HCT116 (cell line): ENCODE measurements at regions not wholly inside any gene's neighbourhood (a gene's known extent, or its start where the extent isn't known, plus 50 kb on each side); places are given as distances from the start of the nearest gene placed in this dataset.

ENCODE experiments used
- ATAC-seq: fragments of 200-7000 bp; cut with Tn5 transposase; 2 replicates; pipeline ENCODE4 v1.9.1; 2020; ENCODE audit warnings: mild to moderate bottlenecking, moderate library complexity
- BruUV-seq: library from RNA; stranded (reverse); fragments of 400-500 nt; replicated peaks from 2 replicates; lab custom pipeline; 2021; lab: Mats Ljungman, UMichigan
- CTCF ChIA-PET: fragments of 300-600 bp; sonication (Branson Sonifier 250); formaldehyde crosslinking; loops from one replicate; lab custom pipeline; 2021; ENCODE audit warnings: antibody characterized with exemption; lab: Charles Lee
- POLR2A ChIA-PET: fragments of 300-600, 350-600 bp; sonication (Branson Sonifier 250); formaldehyde crosslinking; loops from one replicate; lab custom pipeline; 2021; ENCODE audit warnings: antibody characterized with exemption; lab: Charles Lee
- RAD21 ChIA-PET, 2 experiments: fragments of 300-600 bp; sonication (Branson Sonifier 250); formaldehyde crosslinking; loops; one replicate each; lab custom pipeline; 2023; ENCODE audit warnings: low total read pairs in 2 of 2; ENCODE audit not compliant: uncharacterized antibody in 2 of 2, unreplicated experiment in 2 of 2, low non-redundant PET in 1 of 2; lab: Charles Lee
- DNase-seq: peaks from one replicate; pipeline ENCODE4 v3.0.0-alpha.2; 2010; ENCODE audit warnings: low read depth, low spot score
- H2AFZ ChIP-seq: fragments of 200-600 bp; shearing (Covaris generic), sonication (generic); 2 replicates; pipeline ENCODE4 v1.6.1; 2017; ENCODE audit warnings: low read depth, mixed run types, mixed read lengths, antibody characterized with exemption, low read length; ENCODE audit not compliant: poor library complexity, severe bottlenecking
- H3K27ac ChIP-seq: 2 replicates; pipeline ENCODE4 v1.5.1; 2012; ENCODE audit warnings: low read depth, low read length
- H3K27me3 ChIP-seq: fragments of 200-600 bp; sonication (generic); 2 replicates; pipeline ENCODE4 v1.6.1; 2016; ENCODE audit warnings: mixed run types, low read length, mixed read lengths; ENCODE audit not compliant: insufficient read depth
- H3K36me3 ChIP-seq, 2 experiments: fragments of 200-500 bp in 1 of 2; fragments of 200-600 bp in 1 of 2; sonication (Bioruptor generic) in 1 of 2; sonication (generic) in 1 of 2; 2 replicates each; pipeline versions ENCODE4 v1.5.1 to v1.6.1; 2014 to 2016; ENCODE audit warnings: low read length in 2 of 2, inconsistent platforms in 1 of 2, mixed read lengths in 1 of 2, mixed run types in 1 of 2; ENCODE audit not compliant: insufficient read depth in 2 of 2, control insufficient read depth in 1 of 2
- H3K4me1 ChIP-seq, 2 experiments: fragments of 200-600 bp in 1 of 2; sonication (generic) in 1 of 2; 2 replicates each; pipeline versions ENCODE4 v1.5.1 to v1.6.1; 2012 to 2017; ENCODE audit warnings: low read length in 2 of 2, inconsistent platforms in 1 of 2, mild to moderate bottlenecking in 1 of 2, mixed read lengths in 1 of 2, mixed run types in 1 of 2, moderate library complexity in 1 of 2; ENCODE audit not compliant: insufficient read depth in 2 of 2, control insufficient read depth in 1 of 2
- H3K4me2 ChIP-seq: fragments of 200-600 bp; sonication (generic); 2 replicates; pipeline ENCODE4 v1.6.1; 2017; ENCODE audit warnings: mixed run types, low read length, mixed read lengths
- H3K4me3 ChIP-seq, 2 experiments: fragments of 200-600 bp in 1 of 2; sonication (generic) in 1 of 2; replicated peaks in 1 of 2; 2 replicates each; pipeline ENCODE4 v1.5.1; 2011 to 2016; ENCODE audit warnings: low read length in 2 of 2, control low read depth in 1 of 2, low read depth in 1 of 2, mild to moderate bottlenecking in 1 of 2, mixed read lengths in 1 of 2, mixed run types in 1 of 2
- H3K79me2 ChIP-seq: fragments of 200-600 bp; sonication (generic); 2 replicates; pipeline ENCODE4 v1.6.1; 2017; ENCODE audit warnings: mild to moderate bottlenecking, mixed run types, low read length, moderate library complexity, mixed read lengths; ENCODE audit not compliant: insufficient read depth
- H3K9ac ChIP-seq: fragments of 200-600 bp; sonication (generic); 2 replicates; pipeline ENCODE4 v1.6.1; 2016; ENCODE audit warnings: low read length, mixed read lengths
- H3K9me2 ChIP-seq: fragments of 200-600 bp; sonication (generic), shearing (Covaris generic); 2 replicates; pipeline ENCODE4 v1.6.1; 2017; ENCODE audit warnings: mixed run types, mild to moderate bottlenecking, moderate library complexity; ENCODE audit not compliant: insufficient read depth
- H3K9me3 ChIP-seq, 2 experiments: fragments of 200-500 bp in 1 of 2; fragments of 200-600 bp in 1 of 2; sonication (Bioruptor generic) in 1 of 2; sonication (generic) in 1 of 2; 2 replicates each; pipeline ENCODE4 v1.6.1; 2014 to 2017; ENCODE audit warnings: low read length in 2 of 2, mixed read lengths in 2 of 2, inconsistent platforms in 1 of 2, low read depth in 1 of 2, mild to moderate bottlenecking in 1 of 2, mixed run types in 1 of 2, moderate library complexity in 1 of 2; ENCODE audit not compliant: control insufficient read depth in 1 of 2, insufficient read depth in 1 of 2
- H4K20me1 ChIP-seq: fragments of 200-600 bp; sonication (generic), shearing (Covaris generic); 2 replicates; pipeline ENCODE4 v1.6.1; 2017; ENCODE audit warnings: mixed run types, mild to moderate bottlenecking, moderate library complexity; ENCODE audit not compliant: insufficient read depth
- CBX3 ChIP-seq: IDR thresholded peaks from 2 replicates; pipeline ENCODE4 v1.6.1; 2012; ENCODE audit warnings: low read depth
- CTCF ChIP-seq, 3 experiments: fragments of 200-600 bp in 1 of 3; sonication (generic) in 1 of 3; IDR thresholded peaks in 2 of 3; conservative IDR thresholded peaks in 1 of 3; 2 replicates each; pipeline ENCODE4 v1.5.1; 2012 to 2017; ENCODE audit warnings: low read depth in 2 of 3, low read length in 2 of 3, antibody characterized with exemption in 1 of 3, borderline replicate concordance in 1 of 3, control low read depth in 1 of 3, mild to moderate bottlenecking in 1 of 3, mixed read lengths in 1 of 3, mixed run types in 1 of 3, moderate library complexity in 1 of 3; ENCODE audit not compliant: insufficient read depth in 1 of 3
- ELF1 ChIP-seq: IDR thresholded peaks from 2 replicates; pipeline ENCODE4 v1.6.1; 2012; ENCODE audit warnings: low read depth, borderline replicate concordance
- EZH2 ChIP-seq: fragments of 200-600 bp; sonication (generic); IDR thresholded peaks from 2 replicates; pipeline ENCODE4 v1.6.1; 2017; ENCODE audit warnings: antibody characterized with exemption, mixed run types
- FOSL1 ChIP-seq: IDR thresholded peaks from 2 replicates; pipeline ENCODE4 v1.6.1; 2012; ENCODE audit warnings: low read depth
- JUND ChIP-seq: IDR thresholded peaks from 2 replicates; pipeline ENCODE4 v1.6.1; 2012
- MAX ChIP-seq: IDR thresholded peaks from 2 replicates; pipeline ENCODE4 v1.6.1; 2012
- RAD21 ChIP-seq: IDR thresholded peaks from 2 replicates; pipeline ENCODE4 v1.6.1; 2012; ENCODE audit warnings: low read depth, mild to moderate bottlenecking
- SIN3A ChIP-seq: IDR thresholded peaks from 2 replicates; pipeline ENCODE4 v1.6.1; 2012; ENCODE audit warnings: low read depth
- SP1 ChIP-seq: IDR thresholded peaks from 2 replicates; pipeline ENCODE4 v1.6.1; 2012; ENCODE audit warnings: low read depth
- SRF ChIP-seq: IDR thresholded peaks from 2 replicates; pipeline ENCODE4 v1.6.1; 2012; ENCODE audit warnings: low read depth
- TCF7L2 ChIP-seq: IDR thresholded peaks from 2 replicates; pipeline ENCODE4 v1.7.0; 2011; ENCODE audit warnings: borderline replicate concordance, inconsistent platforms; ENCODE audit not compliant: insufficient read depth, insufficient read length; ENCODE audit errors: extremely low read depth
- YY1 ChIP-seq: IDR thresholded peaks from 2 replicates; pipeline ENCODE4 v1.6.1; 2011; ENCODE audit warnings: low read length, low read depth, moderate library complexity, mild to moderate bottlenecking; ENCODE audit not compliant: insufficient replicate concordance; ENCODE audit errors: extremely low read depth
- ZBTB33 ChIP-seq: IDR thresholded peaks from 2 replicates; pipeline ENCODE4 v1.6.1; 2011; ENCODE audit warnings: mild to moderate bottlenecking, low read length, moderate library complexity; ENCODE audit not compliant: insufficient replicate concordance; ENCODE audit errors: extremely low read depth
- ZFX ChIP-seq: fragments of 450-650 bp; IDR thresholded peaks from 2 replicates; pipeline ENCODE4 v1.6.1; 2017
- ZNF274 ChIP-seq: fragments of 200-500 bp; sonication (Bioruptor generic); IDR thresholded peaks from 2 replicates; pipeline ENCODE4 v1.6.1; 2014; ENCODE audit warnings: mild to moderate bottlenecking, low read depth, low read length, inconsistent platforms
- intact Hi-C: fragments of 100-400 bp; cut with micrococcal nuclease; formaldehyde crosslinking; loops from 2 replicates; pipeline ENCODE4 v1.10.0; 2022

GRCh38 chrX:116292183-116292582 lies 121.6 kb downstream of the AGTR2 start:
- Histone ChIP-seq H3K79me2 (no peaks in the 10 kb centered on the region), H3K4me3 (no peak overlapping the region), H3K9me2 (no peaks in the 10 kb centered on the region), H3K27ac (no peak overlapping the region), H3K27me3 (no peaks in the 10 kb centered on the region), H2AFZ (no peak overlapping the region), H3K9ac (no peak overlapping the region), H4K20me1 (no peaks in the 10 kb centered on the region), H3K4me1 (no peaks in the 10 kb centered on the region; a peak in 1 of 4 replicates), H3K4me2 (no peak overlapping the region), H3K36me3 (no peaks in the 10 kb centered on the region), H3K9me3 (no peaks in the 10 kb centered on the region)
- intact Hi-C loops: no loop called here
- DNase-seq: no peak
- TF ChIP-seq RAD21 (no peak), ZNF274 (no peak), EZH2 (no peak), SRF (no peak), ELF1 (no peak), ZBTB33 (no peak), JUND (no peak), ZFX (no peak), FOSL1 (no peak)
- ATAC-seq: no peak
- BruUV-seq: no TSS peak
- RAD21 ChIA-PET: no interaction called here
- CTCF ChIA-PET: no interaction called here
- POLR2A ChIA-PET: no interaction called here

GRCh38 chrX:116298956-116299355 lies 128.4 kb downstream of the AGTR2 start:
- no TSS peak for BruUV-seq
- POLR2A ChIA-PET: no interaction called here
- no peak for TF ChIP-seq MAX
- no peak for TF ChIP-seq CTCF (IDR thresholded peaks at IDR 0.05 in 2 of 3, conservative IDR thresholded peaks at IDR 0.05 in 1 of 3; ENCODE audit: borderline replicate concordance in 1 of 3, insufficient read depth in 1 of 3, low read depth in 2 of 3, low read length in 2 of 3)
- no peak for TF ChIP-seq RAD21
- TF ChIP-seq SIN3A: no peak
- no peak for TF ChIP-seq YY1
- no peak for TF ChIP-seq ZNF274
- TF ChIP-seq SP1: no peak
- no peak for TF ChIP-seq SRF
- TF ChIP-seq TCF7L2: no peak
- no peak for TF ChIP-seq ZFX
- no peak for TF ChIP-seq CBX3
- TF ChIP-seq ELF1: no peak

More at GRCh38 chrX:116298956-116299355, 128.4 kb downstream of the AGTR2 start:
- H4K20me1 ChIP-seq: no peaks in the 10 kb centered on the region
- H2AFZ ChIP-seq: no peak overlapping the region
- no peak overlapping the region for H3K9ac ChIP-seq
- H3K27me3 ChIP-seq: no peaks in the 10 kb centered on the region
- no peaks in the 10 kb centered on the region for H3K4me1 ChIP-seq
- H3K4me3 ChIP-seq: no peak overlapping the region
- ChIA-PET CTCF (no interaction called here), RAD21 (no interaction called here)
- H3K9me3 ChIP-seq: no peaks in the 10 kb centered on the region
- no peak for DNase-seq
- no peak for ATAC-seq
- intact Hi-C loops: no loop called here
- no peaks in the 10 kb centered on the region for H3K36me3 ChIP-seq
- H3K9me2 ChIP-seq: no peaks in the 10 kb centered on the region
- no peak overlapping the region for H3K27ac ChIP-seq
- H3K4me2 ChIP-seq: no peak overlapping the region
- no peaks in the 10 kb centered on the region for H3K79me2 ChIP-seq
